Adrenal gland (tissue), 5 donors: ENCODE measurements at regions not wholly inside any gene's neighbourhood (a gene's known extent, or its start where the extent isn't known, plus 50 kb on each side); places are given as distances from the start of the nearest gene placed in this dataset.

Source experiments
- POLR2A ChIP-seq, 2 donors: fragments of 450-650 bp; IDR thresholded peaks; one replicate each; pipeline ENCODE4 v1.6.1; 2017; ENCODE audit warnings: antibody characterized with exemption in 2 of 2, mild to moderate bottlenecking in 2 of 2, moderate library complexity in 1 of 2
- TF ChIP-seq, protein P1 (sequence below), 6 experiments: fragments of 450-650 bp in 4 of 6; fragments of 200-600 bp in 2 of 6; sonication (generic) in 1 of 6; IDR thresholded peaks; 1 replicate in 5 of 6; 2 replicates in 1 of 6; pipeline versions ENCODE4 v1.5.1 to v1.8.0; 2016 to 2021; ENCODE audit warnings: antibody characterized with exemption in 6 of 6, mild to moderate bottlenecking in 2 of 6, moderate library complexity in 1 of 6
- donor health status: DM: no; HTN: no; CAD: no.

DNA sequence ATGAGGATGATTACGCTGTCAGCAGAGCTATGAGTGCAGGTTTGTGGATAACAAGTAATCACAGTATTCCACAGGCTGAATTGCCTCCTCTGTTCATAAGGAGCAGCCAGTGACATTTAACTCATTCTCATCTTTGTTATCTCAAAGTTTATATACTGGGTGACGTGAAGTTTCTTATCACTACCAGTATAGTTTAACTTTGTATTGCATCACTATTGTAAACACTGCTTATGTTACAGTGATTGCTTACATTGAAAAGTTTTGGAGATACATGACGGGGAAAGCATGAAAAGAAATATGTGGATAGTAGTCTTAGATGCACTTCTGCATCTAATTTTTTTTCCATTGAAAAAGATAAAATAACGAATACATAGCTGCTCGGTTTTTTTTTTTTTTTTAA is 429.7 kb downstream of the VGLL3 start:
- TF ChIP-seq POLR2A (IDR thresholded peaks at IDR 0.05), result no peak
- TF ChIP-seq, protein P1, sequence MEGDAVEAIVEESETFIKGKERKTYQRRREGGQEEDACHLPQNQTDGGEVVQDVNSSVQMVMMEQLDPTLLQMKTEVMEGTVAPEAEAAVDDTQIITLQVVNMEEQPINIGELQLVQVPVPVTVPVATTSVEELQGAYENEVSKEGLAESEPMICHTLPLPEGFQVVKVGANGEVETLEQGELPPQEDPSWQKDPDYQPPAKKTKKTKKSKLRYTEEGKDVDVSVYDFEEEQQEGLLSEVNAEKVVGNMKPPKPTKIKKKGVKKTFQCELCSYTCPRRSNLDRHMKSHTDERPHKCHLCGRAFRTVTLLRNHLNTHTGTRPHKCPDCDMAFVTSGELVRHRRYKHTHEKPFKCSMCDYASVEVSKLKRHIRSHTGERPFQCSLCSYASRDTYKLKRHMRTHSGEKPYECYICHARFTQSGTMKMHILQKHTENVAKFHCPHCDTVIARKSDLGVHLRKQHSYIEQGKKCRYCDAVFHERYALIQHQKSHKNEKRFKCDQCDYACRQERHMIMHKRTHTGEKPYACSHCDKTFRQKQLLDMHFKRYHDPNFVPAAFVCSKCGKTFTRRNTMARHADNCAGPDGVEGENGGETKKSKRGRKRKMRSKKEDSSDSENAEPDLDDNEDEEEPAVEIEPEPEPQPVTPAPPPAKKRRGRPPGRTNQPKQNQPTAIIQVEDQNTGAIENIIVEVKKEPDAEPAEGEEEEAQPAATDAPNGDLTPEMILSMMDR (IDR thresholded peaks at IDR 0.05), result no peak
